SIG-M5 treated with dmso at 0.1 percent for 504 hours (cell line): ENCODE measurements at regions not wholly inside any gene's neighbourhood (a gene's known extent, or its start where the extent isn't known, plus 50 kb on each side); places are given as distances from the start of the nearest gene placed in this dataset.
A peak's percentile ranks its signal among the peaks of the same experiment; 100 is the strongest.

Source experiments
- DNase-seq: peaks from one replicate; lab custom pipeline; 2025; ENCODE audit not compliant: unreplicated experiment; lab: John Stamatoyannopoulos, UW

GRCh38 chr20:37643400-37643799, 50.4 kb upstream of the CTNNBL1 start:
- DNase-seq: no peak

GRCh38 chr20:37642246-37642645, 51.6 kb upstream of the CTNNBL1 start:
- no peak for DNase-seq

DNA sequence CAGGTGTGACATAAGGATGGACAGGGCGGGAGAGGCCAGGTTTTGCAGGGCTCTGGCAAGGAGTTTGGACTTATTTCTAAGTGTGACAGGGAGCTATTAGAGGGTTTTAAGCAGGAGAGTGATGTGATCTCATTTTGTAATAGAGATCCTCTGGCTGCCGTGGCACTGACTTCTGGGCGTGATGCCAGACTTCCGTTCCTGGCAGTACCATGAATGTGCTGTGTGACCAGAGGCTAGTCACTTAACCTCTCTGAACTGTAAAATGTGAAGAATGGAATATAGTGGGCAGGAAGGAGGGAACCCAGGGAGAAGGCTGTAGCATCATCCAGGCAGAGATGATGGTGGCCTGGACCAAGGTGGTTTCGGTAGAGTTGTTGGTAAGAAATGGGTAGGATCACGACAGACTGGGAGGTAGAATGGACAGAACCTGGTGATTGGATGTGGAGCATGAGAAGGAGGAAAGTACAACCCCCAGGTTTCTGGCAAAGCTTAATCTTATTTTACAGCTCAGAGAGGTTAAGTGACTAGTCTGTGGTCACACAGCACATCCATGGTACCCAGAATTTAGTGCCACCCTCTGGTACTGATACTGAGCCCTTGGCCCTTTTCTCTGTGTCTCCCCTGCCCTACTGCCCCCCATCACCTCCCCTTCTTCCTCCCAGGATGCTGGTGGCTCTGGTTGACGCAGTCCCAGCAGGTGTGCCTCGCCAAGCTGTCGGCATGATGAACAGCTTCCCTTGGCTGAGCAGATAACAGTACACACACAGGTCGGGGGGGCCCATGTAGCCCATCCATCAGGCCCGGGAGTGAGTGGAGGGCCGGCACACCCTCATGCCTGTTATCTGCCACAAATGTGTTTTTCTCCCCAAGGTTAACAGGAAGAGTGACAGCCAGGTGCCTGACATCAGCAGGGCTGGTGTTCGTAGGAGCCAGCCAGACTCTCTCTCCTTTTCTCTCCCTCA, 52.9 kb upstream of the CTNNBL1 start:
- no peak for DNase-seq

GRCh38 chr20:37638527-37638926, 55.3 kb upstream of the CTNNBL1 start:
- DNase-seq: no peak

DNA sequence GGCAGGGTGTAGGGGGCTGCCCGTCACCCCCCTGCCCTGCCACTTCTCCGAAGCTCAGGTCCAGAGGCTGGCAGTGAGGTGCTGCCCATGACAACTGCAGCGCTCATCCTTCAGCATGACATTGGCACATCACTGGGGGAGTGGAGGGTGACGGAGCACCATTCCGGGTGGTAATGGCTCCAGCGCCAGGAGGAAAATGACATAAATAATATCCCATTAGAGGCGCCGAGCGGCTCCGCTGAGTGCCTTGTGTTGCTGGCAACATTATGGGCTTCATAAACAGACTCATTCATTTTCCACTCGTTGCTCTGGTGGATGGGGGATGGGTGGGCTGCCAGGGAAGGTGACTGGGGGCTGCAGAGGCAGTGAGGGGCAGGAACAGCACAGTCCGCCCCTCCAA, 56.9 kb upstream of the CTNNBL1 start:
- no peak for DNase-seq

DNA sequence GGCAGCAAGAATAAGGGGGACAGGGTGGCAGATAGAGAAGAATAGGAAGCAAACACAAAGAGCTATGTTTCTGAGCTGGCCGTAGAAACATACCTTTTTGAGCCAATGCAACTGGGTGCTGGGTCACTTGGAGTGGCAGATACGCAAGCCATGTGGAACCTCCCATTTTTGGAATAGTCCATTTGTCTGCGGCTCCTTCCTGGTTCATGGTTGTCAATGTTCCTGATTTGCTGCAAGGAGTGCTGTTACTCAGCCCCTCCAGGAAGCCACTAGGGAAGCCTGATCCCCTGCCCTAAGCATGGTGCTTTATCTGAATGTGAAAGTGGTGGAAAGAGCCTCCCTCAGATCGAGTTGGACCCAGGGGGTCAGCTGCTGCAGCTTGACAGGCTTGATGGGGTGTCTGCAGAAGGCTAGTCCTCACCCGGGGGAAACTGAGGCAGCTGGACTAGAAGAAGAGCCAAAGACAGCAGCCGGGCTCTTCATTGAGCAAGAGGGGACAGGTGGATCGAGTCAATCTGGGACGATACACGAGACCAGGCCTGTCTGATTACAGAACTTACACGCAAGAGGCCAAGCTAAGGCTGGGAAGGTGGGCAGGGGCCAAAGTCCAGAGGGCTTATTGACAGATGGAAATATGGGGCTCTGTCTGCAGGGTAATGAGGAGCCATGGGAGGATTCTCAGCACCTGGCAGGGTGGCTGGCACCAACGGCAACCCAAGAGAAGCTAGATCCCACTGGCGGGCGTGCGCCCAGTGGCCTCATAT, 57.4 kb upstream of the CTNNBL1 start:
- no peak for DNase-seq

DNA sequence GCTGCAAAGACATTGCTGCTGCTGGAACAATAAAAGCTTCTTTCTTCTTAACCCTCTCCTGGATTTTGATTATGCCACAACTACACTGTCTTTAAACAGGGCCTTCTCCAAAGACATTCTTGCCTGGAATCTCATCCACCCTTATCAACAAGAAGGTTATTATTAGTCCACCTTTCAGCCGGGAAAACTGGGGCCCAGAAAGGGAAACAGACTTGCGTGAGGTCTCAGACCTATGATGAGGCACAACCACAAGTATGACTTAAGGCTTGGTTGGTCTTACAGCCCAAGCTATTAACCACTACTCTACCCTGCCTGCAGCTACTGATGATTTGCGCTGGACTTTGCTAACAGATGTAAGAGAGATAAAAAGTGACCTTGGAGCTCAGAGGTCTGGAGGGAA, 62.8 kb upstream of the CTNNBL1 start:
- no peak for DNase-seq

DNA sequence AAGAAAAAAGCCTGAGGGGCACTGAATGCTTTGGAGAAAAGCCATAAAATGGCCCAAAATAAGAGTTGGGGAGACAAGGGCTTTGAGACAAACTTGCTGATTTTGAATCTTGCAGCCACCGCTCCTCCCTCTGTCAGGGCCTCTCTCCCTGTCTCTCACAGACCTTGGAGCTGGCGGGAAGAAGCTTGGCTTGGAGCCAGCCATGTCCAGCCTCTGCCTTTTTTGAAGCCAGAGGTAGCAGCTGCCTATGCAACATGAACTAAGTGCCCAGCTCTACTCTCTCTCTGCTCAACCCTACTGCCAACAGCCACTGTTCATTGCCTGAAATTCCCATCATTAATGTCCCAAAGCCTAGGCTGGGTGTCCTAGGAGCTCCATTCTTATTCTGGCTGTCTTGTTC, 63.7 kb upstream of the CTNNBL1 start:
- DNase-seq: no peak

DNA sequence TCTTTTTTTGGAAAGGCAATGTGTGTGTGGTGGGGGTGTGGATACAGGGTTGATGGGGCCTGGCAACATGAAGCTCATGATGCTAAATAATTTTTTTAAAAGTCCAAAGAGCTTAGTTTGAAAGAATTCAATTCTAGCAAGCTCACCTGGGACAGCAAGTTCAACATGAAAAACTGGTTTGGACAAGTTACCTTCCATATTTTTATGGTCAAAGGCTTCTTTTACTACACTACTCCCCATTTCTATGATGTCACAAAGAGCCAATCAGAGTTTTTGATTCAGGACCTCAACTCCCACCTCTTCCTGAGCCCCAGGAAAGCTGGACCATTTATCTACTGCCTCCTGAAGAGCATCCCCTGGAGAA, 66.1 kb upstream of the CTNNBL1 start:
- DNase-seq: peak; percentile 2

GRCh38 chr20:37627060-37627766, 66.6 kb upstream of the CTNNBL1 start:
- DNase-seq: peak; percentile 39

- no peak for DNase-seq
Observed at GRCh38 chr20:37624963-37625362, 68.9 kb upstream of the CTNNBL1 start.

GRCh38 chr20:37622728-37623127, 71.1 kb upstream of the CTNNBL1 start:
- no peak for DNase-seq

DNA sequence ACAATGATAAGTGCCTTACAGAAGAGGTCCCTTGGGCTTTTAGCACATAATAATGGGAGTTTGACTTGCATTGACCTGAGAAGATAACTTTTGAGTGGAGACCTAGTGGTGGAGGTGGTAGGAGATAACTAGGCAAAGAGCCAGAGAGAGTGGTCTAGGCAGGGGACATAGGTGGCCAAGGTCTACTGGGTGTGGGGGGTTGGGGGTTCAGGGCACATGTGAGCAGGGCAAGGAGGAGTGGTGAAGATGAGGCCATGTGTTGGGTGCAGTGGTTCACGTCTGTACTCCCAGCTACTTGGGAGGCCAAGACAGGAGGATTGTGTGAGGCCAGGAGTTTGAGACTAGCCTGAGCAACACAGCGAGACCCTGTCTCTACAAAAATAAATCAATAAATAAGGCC, 74.3 kb upstream of the CTNNBL1 start:
- DNase-seq: no peak

GRCh38 chr20:37616110-37616425, 77.8 kb upstream of the CTNNBL1 start:
- DNase-seq: no peak

DNA sequence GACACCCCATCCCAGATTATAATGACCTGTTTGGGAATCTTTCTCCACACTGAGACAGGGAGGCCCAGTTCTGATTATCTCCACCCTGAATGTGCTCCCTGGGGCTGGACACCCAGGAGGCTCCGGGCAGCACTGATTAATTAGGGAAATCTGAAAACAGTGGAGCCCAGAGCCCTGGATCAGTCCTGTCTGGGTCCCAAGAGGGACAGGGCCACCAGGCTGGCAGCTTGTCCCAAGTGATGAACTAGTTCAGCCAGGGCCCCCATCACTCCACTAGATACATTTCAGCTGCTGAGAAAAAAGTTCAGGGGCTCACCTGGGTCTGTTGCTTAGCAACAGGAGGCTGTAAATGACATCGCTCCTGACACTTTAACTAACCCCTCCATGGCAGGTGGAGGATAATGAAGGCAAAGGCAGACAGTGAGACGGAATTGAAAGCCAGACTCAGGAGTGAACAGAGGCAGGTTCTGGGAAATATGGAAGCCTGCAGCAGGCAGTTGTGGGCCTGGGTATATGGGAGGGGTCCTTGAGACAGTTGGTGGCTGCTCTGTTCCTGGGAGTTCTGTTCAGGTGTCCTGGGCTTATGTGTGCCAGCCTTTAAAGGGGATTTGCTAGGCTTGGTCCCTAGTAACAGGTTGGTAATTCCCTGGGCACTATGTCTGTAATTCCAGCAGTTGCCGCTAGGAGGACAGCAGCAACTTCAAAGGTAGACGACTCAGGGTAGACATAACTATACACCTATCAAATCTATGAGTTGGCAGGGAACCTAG, 78.3 kb upstream of the CTNNBL1 start:
- DNase-seq: peak; percentile 33

DNA sequence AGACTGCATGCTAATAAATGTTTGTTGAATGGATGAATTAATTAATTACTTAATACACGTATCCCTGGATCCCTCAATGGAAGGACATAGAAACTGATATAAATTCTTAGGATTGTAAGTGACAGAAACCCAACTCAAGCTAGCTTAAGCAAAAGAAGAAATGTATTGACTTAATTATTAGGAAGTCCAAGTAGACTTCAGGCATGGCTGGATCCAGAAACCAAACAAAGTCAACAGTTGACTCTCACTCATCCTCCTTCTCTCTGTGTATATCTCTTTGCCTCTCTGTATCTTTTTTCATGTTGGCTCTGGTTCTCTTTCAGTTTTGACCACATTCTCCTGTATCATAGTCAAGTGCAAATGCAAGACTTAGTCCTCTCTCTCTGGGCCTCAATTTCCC, 82.0 kb upstream of the CTNNBL1 start:
- DNase-seq: no peak

DNA sequence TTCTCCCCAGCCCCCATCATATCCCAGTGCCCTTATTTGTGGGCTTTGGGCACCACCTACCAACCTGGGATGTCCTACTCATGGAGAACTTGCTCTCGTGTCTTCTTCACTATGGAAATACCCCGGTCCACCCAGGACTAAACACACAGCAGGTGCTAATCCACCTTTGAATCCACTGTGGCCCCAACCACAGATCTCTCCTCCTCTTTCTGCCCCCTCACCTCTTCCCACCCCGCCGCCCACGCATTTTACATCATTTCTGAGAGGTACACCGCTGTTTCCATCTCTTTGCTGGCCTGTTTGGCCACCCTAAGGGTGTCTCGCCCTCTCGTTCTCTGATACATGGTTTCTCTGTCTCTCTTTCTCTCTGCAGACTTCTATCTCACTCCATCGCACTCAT, 82.5 kb upstream of the CTNNBL1 start:
- no peak for DNase-seq

DNA sequence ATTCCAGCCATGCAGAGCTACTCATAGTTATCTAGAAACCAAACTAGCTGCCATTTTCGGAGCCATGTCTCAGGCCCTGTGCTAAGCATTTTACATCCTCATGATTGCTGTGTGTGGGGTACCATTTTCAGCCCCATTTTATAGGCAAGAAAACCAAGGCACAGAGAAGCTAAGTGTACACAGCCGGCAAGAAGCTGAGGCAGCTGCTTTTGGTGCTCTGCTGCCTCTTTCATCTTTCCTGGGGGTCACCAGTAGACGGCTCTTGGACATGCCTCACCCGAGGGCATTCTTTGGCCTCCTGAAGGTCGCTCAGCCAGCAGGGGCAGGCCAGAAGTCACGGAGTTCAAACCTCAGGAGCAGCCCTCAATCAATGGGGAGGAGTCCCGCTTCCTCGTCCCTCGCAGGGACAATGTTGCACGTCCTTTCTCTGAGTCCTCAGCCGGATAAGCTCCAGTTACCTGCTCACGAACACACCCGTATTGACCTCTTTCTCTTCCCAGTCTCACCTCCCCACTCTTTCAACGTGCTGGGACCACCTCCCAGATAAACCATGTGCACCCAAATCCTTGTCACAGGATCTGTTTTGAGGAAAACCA, 82.6 kb upstream of the BLCAP start:
- DNase-seq: no peak

- no peak for DNase-seq
Observed at GRCh38 chr20:37602634-37603033, 75.0 kb upstream of the BLCAP start.

- DNase-seq: no peak
Observed at GRCh38 chr20:37600486-37600885, 72.8 kb upstream of the BLCAP start.
